ENCODE measurements at regions not wholly inside any gene's neighbourhood (a gene's known extent, or its start where the extent isn't known, plus 50 kb on each side); places are given as distances from the start of the nearest gene placed in this dataset.

- no peak for TF ChIP-seq CTCF (IDR thresholded peaks at IDR 0.05; ENCODE audit: low read depth)
These were observed 1046.2 kb downstream of the AMY1C start for GRCh38 chr1:104795931-104796330.

GRCh38 chr1:104797982-104798381, 1048.3 kb downstream of the AMY1C start:
- no peak for TF ChIP-seq CTCF (IDR thresholded peaks at IDR 0.05; ENCODE audit: low read depth)

- no peak for TF ChIP-seq CTCF (IDR thresholded peaks at IDR 0.05; ENCODE audit: low read depth)
These were observed 1051.6 kb downstream of the AMY1C start for GRCh38 chr1:104801344-104801743.

GRCh38 chr1:104804147-104804546, 1054.4 kb downstream of the AMY1C start:
- TF ChIP-seq CTCF (IDR thresholded peaks at IDR 0.05; ENCODE audit: low read depth) = no peak

GRCh38 chr1:104807590-104807989, 1057.9 kb downstream of the AMY1C start:
- TF ChIP-seq CTCF (IDR thresholded peaks at IDR 0.05; ENCODE audit: low read depth) = no peak

GRCh38 chr1:104825401-104825800, 1075.7 kb downstream of the AMY1C start:
- TF ChIP-seq CTCF (IDR thresholded peaks at IDR 0.05; ENCODE audit: low read depth) = no peak

GRCh38 chr1:104830534-104830933, 1080.8 kb downstream of the AMY1C start:
- no peak for TF ChIP-seq CTCF (IDR thresholded peaks at IDR 0.05; ENCODE audit: low read depth)
